ENCODE measurements at regions not wholly inside any gene's neighbourhood (a gene's known extent, or its start where the extent isn't known, plus 50 kb on each side); places are given as distances from the start of the nearest gene placed in this dataset.

DNA sequence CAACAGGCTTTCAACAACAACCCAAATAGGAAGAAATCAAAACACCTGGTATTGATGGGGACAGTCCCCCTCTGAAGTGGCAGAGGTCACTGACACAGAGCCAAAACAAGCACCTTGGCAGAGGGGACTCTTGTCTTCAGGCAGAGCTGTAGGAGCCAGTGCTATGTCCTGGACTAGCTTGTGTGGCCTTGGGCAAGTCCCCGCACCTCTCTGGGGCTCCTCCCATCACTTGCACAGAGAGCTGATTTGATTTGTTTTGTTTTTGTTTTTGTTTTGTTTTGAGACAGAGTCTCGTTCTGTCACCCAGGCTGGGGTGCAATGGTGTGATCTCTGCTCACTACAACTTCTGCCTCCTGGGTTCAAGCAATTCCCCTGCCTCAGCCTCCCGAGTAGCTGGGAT is 100.8 kb downstream of the C9orf50 start:
- TF ChIP-seq POLR2A (IDR thresholded peaks at IDR 0.05; ENCODE audit: low read length) (no peak), GATA1 (IDR thresholded peaks at IDR 0.05; ENCODE audit: low read depth, low read length) (no peak)

All from erythroblast (primary cell).